HepG2 (cell line): ENCODE measurements at regions not wholly inside any gene's neighbourhood (a gene's known extent, or its start where the extent isn't known, plus 50 kb on each side); places are given as distances from the start of the nearest gene placed in this dataset.

ENCODE experiments used
- CTCF ChIP-seq: sonication (generic); formaldehyde crosslinking; IDR thresholded peaks from 2 replicates; pipeline ENCODE4 v1.5.0; 2020; ENCODE audit warnings: mild to moderate bottlenecking, missing genetic modification reagents, moderate library complexity
- ELF1 ChIP-seq: sonication (generic); formaldehyde crosslinking; IDR thresholded peaks from 2 replicates; pipeline ENCODE4 v1.4.0; 2020; ENCODE audit warnings: missing genetic modification reagents
- IKZF1 ChIP-seq: fragments of 450-650 bp; IDR thresholded peaks from 2 replicates; pipeline ENCODE4 v1.7.1; 2016
- JUNB ChIP-seq: sonication (generic); formaldehyde crosslinking; IDR thresholded peaks from 2 replicates; pipeline ENCODE4 v1.8.0; 2022; ENCODE audit warnings: missing genetic modification reagents, mild to moderate bottlenecking, borderline replicate concordance
- KDM5A ChIP-seq: fragments of 200-600 bp; sonication (generic); IDR thresholded peaks from 2 replicates; pipeline ENCODE4 v1.7.0; 2018; ENCODE audit warnings: antibody characterized with exemption, mild to moderate bottlenecking, low read length, borderline replicate concordance
- KLF16 ChIP-seq, 2 experiments: sonication (generic) in 1 of 2; formaldehyde crosslinking in 1 of 2; IDR thresholded peaks; 2 replicates each; pipeline versions ENCODE4 v1.6.1 to v1.8.0; 2016 to 2023; ENCODE audit warnings: missing genetic modification reagents in 2 of 2, missing compliant biosample characterization in 1 of 2
- MAX ChIP-seq: IDR thresholded peaks from 2 replicates; pipeline ENCODE4 v1.6.1; 2012; ENCODE audit warnings: inconsistent platforms
- NCOA5 ChIP-seq: sonication (generic); formaldehyde crosslinking; IDR thresholded peaks from 2 replicates; pipeline ENCODE4 v1.4.0; 2020; ENCODE audit warnings: missing genetic modification reagents
- NR2F1 ChIP-seq, 2 experiments: fragments of 450-650 bp in 1 of 2; formaldehyde crosslinking in 1 of 2; IDR thresholded peaks; 2 replicates each; pipeline versions ENCODE4 v1.5.0 to v1.6.1; 2016 to 2020; ENCODE audit warnings: mild to moderate bottlenecking in 1 of 2, missing compliant biosample characterization in 1 of 2, missing genetic modification reagents in 1 of 2, moderate library complexity in 1 of 2
- POLR2A ChIP-seq, 2 experiments: IDR thresholded peaks; 2 replicates each; pipeline ENCODE4 v1.6.1; 2011; ENCODE audit warnings: low read depth in 2 of 2, low read length in 2 of 2, mild to moderate bottlenecking in 1 of 2, moderate library complexity in 1 of 2; ENCODE audit not compliant: insufficient read depth in 1 of 2
- REST ChIP-seq, 2 experiments: IDR thresholded peaks; 2 replicates each; pipeline ENCODE4 v1.6.1; 2011 to 2012; ENCODE audit warnings: low read length in 2 of 2, borderline replicate concordance in 1 of 2, low read depth in 1 of 2, mild to moderate bottlenecking in 1 of 2, moderate library complexity in 1 of 2
- SMAD3 ChIP-seq: sonication (generic); formaldehyde crosslinking; IDR thresholded peaks from 2 replicates; pipeline ENCODE4 v1.4.0; 2020; ENCODE audit warnings: missing genetic modification reagents
- ZNF740 ChIP-seq: sonication (generic); formaldehyde crosslinking; IDR thresholded peaks from 2 replicates; pipeline ENCODE4 v1.4.0; 2020; ENCODE audit warnings: missing genetic modification reagents
- ZSCAN30 ChIP-seq: sonication (generic); formaldehyde crosslinking; IDR thresholded peaks from 2 replicates; pipeline ENCODE4 v1.5.0; 2020; ENCODE audit warnings: mild to moderate bottlenecking, missing genetic modification reagents

GRCh38 chr4:175371091-175371490 lies 441.0 kb downstream of the GPM6A start:
- TF ChIP-seq SMAD3 (CRISPR knock-in tag), result no peak
- no peak for TF ChIP-seq NCOA5
- no peak for TF ChIP-seq ZNF740 (CRISPR knock-in tag)
- TF ChIP-seq KDM5A, result no peak
- no peak for TF ChIP-seq POLR2A (IDR thresholded peaks at IDR 0.05; ENCODE audit: insufficient read depth in 1 of 2, low read depth in 2 of 2, low read length in 2 of 2)
- TF ChIP-seq IKZF1, result no peak
- no peak for TF ChIP-seq KLF16 (CRISPR knock-in tag; IDR thresholded peaks at IDR 0.05)
- TF ChIP-seq ELF1, result no peak
- TF ChIP-seq ZSCAN30 (CRISPR knock-in tag), result no peak
- no peak for TF ChIP-seq REST (IDR thresholded peaks at IDR 0.05; ENCODE audit: borderline replicate concordance in 1 of 2, low read depth in 1 of 2, low read length in 2 of 2)
- no peak for TF ChIP-seq CTCF (CRISPR knock-in tag)
- TF ChIP-seq MAX, result no peak
- TF ChIP-seq JUNB (CRISPR knock-in tag), result no peak
- TF ChIP-seq NR2F1 (CRISPR knock-in tag; IDR thresholded peaks at IDR 0.05), result no peak
